Spinal cord (tissue), 9 donors: ENCODE measurements at regions not wholly inside any gene's neighbourhood (a gene's known extent, or its start where the extent isn't known, plus 50 kb on each side); places are given as distances from the start of the nearest gene placed in this dataset.

Experiments used
- DNase-seq, 6 donors: peaks; one replicate each; pipeline versions ENCODE4 v3.0.0 to v3.0.0-alpha.2; 2013 to 2015; ENCODE audit warnings: low spot score in 6 of 6, low read depth in 4 of 6
- H3K27ac ChIP-seq: one replicate; pipeline ENCODE4 v1.5.1; 2013; ENCODE audit warnings: low read depth, low read length, control low read depth
- H3K27me3 ChIP-seq: one replicate; pipeline ENCODE4 v1.6.1; 2013; ENCODE audit warnings: low read length; ENCODE audit not compliant: control insufficient read depth, insufficient read depth
- H3K36me3 ChIP-seq: one replicate; pipeline ENCODE4 v1.6.1; 2013; ENCODE audit warnings: low read length; ENCODE audit not compliant: control insufficient read depth, insufficient read depth
- H3K4me1 ChIP-seq: one replicate; pipeline ENCODE4 v1.6.1; 2013; ENCODE audit warnings: low read length; ENCODE audit not compliant: control insufficient read depth, insufficient read depth
- H3K4me3 ChIP-seq: one replicate; pipeline ENCODE4 v1.5.1; 2013; ENCODE audit warnings: low read depth, low read length, control low read depth
- H3K9me3 ChIP-seq: one replicate; pipeline ENCODE4 v1.6.1; 2013; ENCODE audit warnings: low read length; ENCODE audit not compliant: control insufficient read depth, insufficient read depth
- WGBS: methylation state at CpG from one replicate; pipeline ENCODE4 v1.1.5; 2013; ENCODE audit warnings: missing lambda C conversion rate; ENCODE audit not compliant: insufficient coverage; 5-methylcytosine and 5-hydroxymethylcytosine counted together
- donor health status: healthy.

GRCh38 chr12:42992826-42993225, 403.3 kb upstream of the PRICKLE1 start:
- Histone ChIP-seq H3K4me3 (no peak overlapping the region), H3K9me3 (no peaks in the 10 kb centered on the region), H3K36me3 (no peaks in the 10 kb centered on the region), H3K4me1 (no peaks in the 10 kb centered on the region), H3K27ac (no peak overlapping the region), H3K27me3 (no peaks in the 10 kb centered on the region)
- DNase-seq = no peak
- WGBS = 40% methylated on average over 1 of the region's 2 CpGs

- Histone ChIP-seq H3K27me3 (no peaks in the 10 kb centered on the region), H3K36me3 (no peaks in the 10 kb centered on the region), H3K27ac (no peak overlapping the region), H3K9me3 (no peaks in the 10 kb centered on the region), H3K4me3 (no peak overlapping the region), H3K4me1 (no peaks in the 10 kb centered on the region)
- DNase-seq = no peak
Observed at GRCh38 chr12:42990387-42990786, 400.8 kb upstream of the PRICKLE1 start.

- H3K4me1 ChIP-seq = no peaks in the 10 kb centered on the region
- H3K9me3 ChIP-seq = no peaks in the 10 kb centered on the region
- 23% methylated on average over 8 of the region's 9 CpGs for WGBS
- H3K36me3 ChIP-seq = no peaks in the 10 kb centered on the region
- H3K27ac ChIP-seq = no peak overlapping the region
- peak in 1 of 6 donors; percentile 66 for DNase-seq
- no peaks in the 10 kb centered on the region for H3K27me3 ChIP-seq
- H3K4me3 ChIP-seq = no peak overlapping the region
Observed at GRCh38 chr12:42987216-42987650, 397.7 kb upstream of the PRICKLE1 start.

GRCh38 chr12:42985506-42985905, 396.0 kb upstream of the PRICKLE1 start:
- no peak overlapping the region for H3K27ac ChIP-seq
- H3K4me1 ChIP-seq = no peaks in the 10 kb centered on the region
- peak in 1 of 6 donors; percentile 23 for DNase-seq
- no peaks in the 10 kb centered on the region for H3K9me3 ChIP-seq
- H3K4me3 ChIP-seq = no peak overlapping the region
- WGBS = 6% methylated on average over 1 of the region's 1 CpG
- H3K36me3 ChIP-seq = no peaks in the 10 kb centered on the region
- no peaks in the 10 kb centered on the region for H3K27me3 ChIP-seq

- Histone ChIP-seq H3K4me3 (no peak overlapping the region), H3K9me3 (no peaks in the 10 kb centered on the region), H3K36me3 (no peaks in the 10 kb centered on the region), H3K27ac (no peak overlapping the region), H3K27me3 (no peaks in the 10 kb centered on the region), H3K4me1 (no peaks in the 10 kb centered on the region)
- DNase-seq = peak in 1 of 6 donors; percentile 38
- 75% methylated on average over 2 of the region's 4 CpGs for WGBS
Observed at GRCh38 chr12:42982828-42983227, 393.3 kb upstream of the PRICKLE1 start.

GRCh38 chr12:42981379-42981778, 391.8 kb upstream of the PRICKLE1 start:
- Histone ChIP-seq H3K27me3 (no peaks in the 10 kb centered on the region), H3K4me3 (no peak overlapping the region), H3K9me3 (no peaks in the 10 kb centered on the region), H3K36me3 (no peaks in the 10 kb centered on the region), H3K27ac (no peak overlapping the region), H3K4me1 (no peaks in the 10 kb centered on the region)
- WGBS = no CpG with 5 or more reads among the region's 3 CpGs
- DNase-seq = no peak

GRCh38 chr12:42980441-42980840, 390.9 kb upstream of the PRICKLE1 start:
- Histone ChIP-seq H3K9me3 (no peaks in the 10 kb centered on the region), H3K27me3 (no peaks in the 10 kb centered on the region), H3K27ac (no peak overlapping the region), H3K36me3 (no peaks in the 10 kb centered on the region), H3K4me3 (no peak overlapping the region), H3K4me1 (no peaks in the 10 kb centered on the region)
- peak in 2 of 6 donors; percentile 20 to 38 for DNase-seq
- WGBS = no CpG with 5 or more reads among the region's 5 CpGs

- Histone ChIP-seq H3K4me3 (no peak overlapping the region), H3K36me3 (no peaks in the 10 kb centered on the region)
Observed at GRCh38 chr12:42979746-42980145, 390.2 kb upstream of the PRICKLE1 start.

GRCh38 chr12:42978708-42979107, 389.2 kb upstream of the PRICKLE1 start:
- no peaks in the 10 kb centered on the region for H3K27me3 ChIP-seq
- no peak overlapping the region for H3K27ac ChIP-seq
- no peak overlapping the region for H3K4me3 ChIP-seq
- peaks cover 1% of the 10 kb centered on the region for H3K9me3 ChIP-seq
- DNase-seq = no peak
- no peaks in the 10 kb centered on the region for H3K36me3 ChIP-seq
- no CpG with 5 or more reads among the region's 1 CpG for WGBS
- H3K4me1 ChIP-seq = no peaks in the 10 kb centered on the region

More at GRCh38 chr12:42979746-42980145, 390.2 kb upstream of the PRICKLE1 start:
- Histone ChIP-seq H3K4me1 (no peaks in the 10 kb centered on the region), H3K9me3 (peaks cover 1% of the 10 kb centered on the region), H3K27ac (no peak overlapping the region), H3K27me3 (no peaks in the 10 kb centered on the region)
- DNase-seq = no peak

- WGBS = no CpG with 5 or more reads among the region's 1 CpG
- H3K27me3 ChIP-seq = no peaks in the 10 kb centered on the region
- H3K36me3 ChIP-seq = no peaks in the 10 kb centered on the region
Observed at GRCh38 chr12:42977451-42978230, 388.1 kb upstream of the PRICKLE1 start.

More at GRCh38 chr12:42977451-42978230, 388.1 kb upstream of the PRICKLE1 start:
- Histone ChIP-seq H3K4me3 (no peak overlapping the region), H3K9me3 (peaks cover 1% of the 10 kb centered on the region), H3K4me1 (no peaks in the 10 kb centered on the region), H3K27ac (no peak overlapping the region)
- no peak for DNase-seq
